Ishikawa (cell line): ENCODE measurements at regions not wholly inside any gene's neighbourhood (a gene's known extent, or its start where the extent isn't known, plus 50 kb on each side); places are given as distances from the start of the nearest gene placed in this dataset.

Experiments
- CREB1 ChIP-seq: IDR thresholded peaks from 2 replicates; pipeline ENCODE4 v1.6.1; 2012; ENCODE audit warnings: low read depth
- EGR1 ChIP-seq: IDR thresholded peaks from 2 replicates; pipeline ENCODE4 v1.6.1; 2012
- EP300 ChIP-seq: IDR thresholded peaks from 2 replicates; pipeline ENCODE4 v1.6.1; 2012; ENCODE audit warnings: borderline replicate concordance
- NFIC ChIP-seq: IDR thresholded peaks from 2 replicates; pipeline ENCODE4 v1.6.1; 2012
- RAD21 ChIP-seq: IDR thresholded peaks from 2 replicates; pipeline ENCODE4 v1.6.1; 2012; ENCODE audit warnings: low read depth
- TAF1 ChIP-seq: IDR thresholded peaks from 2 replicates; pipeline ENCODE4 v1.6.1; 2012; ENCODE audit warnings: low read depth, mild to moderate bottlenecking
- USF1 ChIP-seq: IDR thresholded peaks from 2 replicates; pipeline ENCODE4 v1.6.1; 2012
- ZBTB7A ChIP-seq: IDR thresholded peaks from 2 replicates; pipeline ENCODE4 v1.6.1; 2012; ENCODE audit warnings: low read depth
- TF ChIP-seq, protein P1 (sequence below): IDR thresholded peaks from 2 replicates; pipeline ENCODE4 v1.6.1; 2012; ENCODE audit warnings: low read depth, mild to moderate bottlenecking

DNA sequence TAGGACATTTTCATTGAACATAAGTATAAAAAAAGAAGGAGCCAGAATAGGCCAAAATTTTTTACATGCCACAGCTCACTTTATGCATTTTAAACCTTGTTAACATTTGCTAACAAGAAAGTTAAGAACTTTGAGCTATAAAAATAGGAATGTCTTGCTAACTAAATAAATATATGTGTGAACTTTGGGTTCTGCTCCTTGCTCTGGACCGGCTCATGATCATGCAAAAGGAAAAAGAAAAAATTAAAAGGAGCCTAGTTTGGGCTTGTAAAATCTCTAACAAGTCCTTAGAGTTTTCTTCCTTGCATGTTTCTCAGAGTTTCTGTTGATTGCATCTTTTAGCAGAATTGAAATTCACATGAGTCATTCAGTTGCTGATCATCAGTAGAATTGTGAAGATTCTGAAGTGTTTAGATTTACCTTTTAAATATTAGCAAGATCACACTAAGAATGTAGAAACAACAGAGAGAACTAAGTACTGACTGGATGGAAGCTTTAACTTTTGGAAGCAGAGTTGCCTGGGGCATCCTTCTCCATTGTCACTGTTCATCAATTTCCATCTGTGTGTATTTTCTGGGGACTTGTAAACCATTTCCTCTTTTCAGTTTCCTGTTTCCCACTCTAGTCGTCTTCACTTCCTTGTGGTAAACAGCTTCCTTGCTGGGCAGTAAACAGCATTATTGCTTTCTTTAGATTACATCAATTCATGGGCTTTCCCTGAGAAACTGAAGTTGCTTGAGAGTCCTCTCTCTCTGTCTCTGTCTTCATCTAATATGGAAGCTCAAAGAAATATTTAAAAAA is 458.4 kb upstream of the BTBD3 start:
- TF ChIP-seq EP300 (no peak), TAF1 (no peak), RAD21 (no peak), CREB1 (no peak), NFIC (no peak), USF1 (no peak), EGR1 (no peak), ZBTB7A (no peak)
- TF ChIP-seq, protein P1, sequence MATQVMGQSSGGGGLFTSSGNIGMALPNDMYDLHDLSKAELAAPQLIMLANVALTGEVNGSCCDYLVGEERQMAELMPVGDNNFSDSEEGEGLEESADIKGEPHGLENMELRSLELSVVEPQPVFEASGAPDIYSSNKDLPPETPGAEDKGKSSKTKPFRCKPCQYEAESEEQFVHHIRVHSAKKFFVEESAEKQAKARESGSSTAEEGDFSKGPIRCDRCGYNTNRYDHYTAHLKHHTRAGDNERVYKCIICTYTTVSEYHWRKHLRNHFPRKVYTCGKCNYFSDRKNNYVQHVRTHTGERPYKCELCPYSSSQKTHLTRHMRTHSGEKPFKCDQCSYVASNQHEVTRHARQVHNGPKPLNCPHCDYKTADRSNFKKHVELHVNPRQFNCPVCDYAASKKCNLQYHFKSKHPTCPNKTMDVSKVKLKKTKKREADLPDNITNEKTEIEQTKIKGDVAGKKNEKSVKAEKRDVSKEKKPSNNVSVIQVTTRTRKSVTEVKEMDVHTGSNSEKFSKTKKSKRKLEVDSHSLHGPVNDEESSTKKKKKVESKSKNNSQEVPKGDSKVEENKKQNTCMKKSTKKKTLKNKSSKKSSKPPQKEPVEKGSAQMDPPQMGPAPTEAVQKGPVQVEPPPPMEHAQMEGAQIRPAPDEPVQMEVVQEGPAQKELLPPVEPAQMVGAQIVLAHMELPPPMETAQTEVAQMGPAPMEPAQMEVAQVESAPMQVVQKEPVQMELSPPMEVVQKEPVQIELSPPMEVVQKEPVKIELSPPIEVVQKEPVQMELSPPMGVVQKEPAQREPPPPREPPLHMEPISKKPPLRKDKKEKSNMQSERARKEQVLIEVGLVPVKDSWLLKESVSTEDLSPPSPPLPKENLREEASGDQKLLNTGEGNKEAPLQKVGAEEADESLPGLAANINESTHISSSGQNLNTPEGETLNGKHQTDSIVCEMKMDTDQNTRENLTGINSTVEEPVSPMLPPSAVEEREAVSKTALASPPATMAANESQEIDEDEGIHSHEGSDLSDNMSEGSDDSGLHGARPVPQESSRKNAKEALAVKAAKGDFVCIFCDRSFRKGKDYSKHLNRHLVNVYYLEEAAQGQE: no peak
